ENCODE measurements at regions not wholly inside any gene's neighbourhood (a gene's known extent, or its start where the extent isn't known, plus 50 kb on each side); places are given as distances from the start of the nearest gene placed in this dataset.

GRCh38 chr1:222004784-222005183, 262.9 kb upstream of the DUSP10 start:
- FAIRE-seq (no peak), DNase-seq (ENCODE audit: low read depth in 1 of 2, low spot score in 2 of 2) (no peak)
- no peak overlapping the region for H2BK15ac ChIP-seq (ENCODE audit: low read length)
- H3K4me3 ChIP-seq (ENCODE audit: extremely low read depth in 1 of 4, insufficient read depth in 2 of 4, low read depth in 3 of 4, low read length in 4 of 4) = no peak overlapping the region
- H3K79me2 ChIP-seq (ENCODE audit: control insufficient read depth in 1 of 2, insufficient read depth in 2 of 2, low read length in 2 of 2) = no peaks in the 10 kb centered on the region
- H3K27ac ChIP-seq (ENCODE audit: low read depth, low read length) = no peak overlapping the region
- no peaks in the 10 kb centered on the region for H3K27me3 ChIP-seq (replicated peaks in 1 of 4; ENCODE audit: control insufficient read depth in 3 of 4, extremely low read depth in 1 of 4, insufficient read depth in 3 of 4, low read length in 3 of 4)
- 97% methylated on average over 2 of the region's 2 CpGs; no CpG with 5 or more reads in 1 of the 2 experiments for WGBS, 2 experiments (ENCODE audit: extremely low coverage in 1 of 2, insufficient coverage in 1 of 2, insufficient read length in 1 of 2, insufficient replicate concordance in 2 of 2, low coverage in 1 of 2, low lambda C conversion rate in 2 of 2, missing lambda C conversion rate in 1 of 2)
- H3K79me1 ChIP-seq (ENCODE audit: low read depth, low read length) = no peaks in the 10 kb centered on the region
- no peak overlapping the region for H3K4ac ChIP-seq (replicated peaks; ENCODE audit: insufficient read length, low read depth, low read length)
- H3K14ac ChIP-seq (ENCODE audit: insufficient read length) = no peak overlapping the region
- H2BK5ac ChIP-seq (ENCODE audit: low read depth, low read length) = no peak overlapping the region
- H4K5ac ChIP-seq (ENCODE audit: insufficient read length, low read depth, low read length) = no peak overlapping the region
- no peak overlapping the region for H2BK120ac ChIP-seq (replicated peaks; ENCODE audit: low read depth, low read length)
- H3K56ac ChIP-seq (replicated peaks; ENCODE audit: insufficient read length, low read depth, low read length) = no peak overlapping the region
- CTCF ChIA-PET (ENCODE audit: partially characterized antibody) = no interaction called here
- H2AK5ac ChIP-seq (ENCODE audit: low read depth, low read length) = no peak overlapping the region
- no peak overlapping the region for H4K91ac ChIP-seq (replicated peaks; ENCODE audit: insufficient read length, low read length)
- H4K20me1 ChIP-seq (replicated peaks in 1 of 2; ENCODE audit: control insufficient read depth in 1 of 2, insufficient read depth in 2 of 2, low read length in 2 of 2) = no peaks in the 10 kb centered on the region
- POLR2A ChIA-PET (ENCODE audit: partially characterized antibody) = interaction anchor here (0.6 kb wide), 1 partner anchor 574 kb away, joined by 3 read pairs; no protein-coding TSS in a partner anchor
- no peak overlapping the region for H4K8ac ChIP-seq (ENCODE audit: extremely low read depth, insufficient read depth, low read length)
- no peaks in the 10 kb centered on the region; a peak in 1 of 7 replicates for H3K4me1 ChIP-seq (replicated peaks in 1 of 4; ENCODE audit: control insufficient read depth in 3 of 4, insufficient read depth in 4 of 4, low read length in 3 of 4)
- no peak overlapping the region for H3K18ac ChIP-seq (ENCODE audit: extremely low read depth, low read length)
- H3K9ac ChIP-seq (replicated peaks in 1 of 4; ENCODE audit: extremely low read depth in 1 of 4, low read depth in 3 of 4, low read length in 3 of 4) = no peak overlapping the region
- H3K23ac ChIP-seq (ENCODE audit: insufficient read length) = no peak overlapping the region
- H3K23me2 ChIP-seq (ENCODE audit: low read depth, low read length) = no peaks in the 10 kb centered on the region
- H2BK20ac ChIP-seq (ENCODE audit: low read length) = no peak overlapping the region
- H2BK12ac ChIP-seq (ENCODE audit: low read depth, low read length) = no peak overlapping the region
- H3K4me2 ChIP-seq (ENCODE audit: insufficient read depth in 1 of 2, low read depth in 2 of 2, low read length in 2 of 2) = no peak overlapping the region
- no peak overlapping the region for H2AFZ ChIP-seq (ENCODE audit: low read length)
- no peaks in the 10 kb centered on the region for H3K9me3 ChIP-seq (ENCODE audit: insufficient read depth in 2 of 2, low read depth in 1 of 2, low read length in 1 of 2)
- no peaks in the 10 kb centered on the region for H3K36me3 ChIP-seq (ENCODE audit: control insufficient read depth in 2 of 4, insufficient read depth in 4 of 4, low read length in 3 of 4)
- no peak for TF ChIP-seq RNF2 (IDR thresholded peaks at IDR 0.05; ENCODE audit: borderline replicate concordance, low read depth, low read length, missing control alignments, poor library complexity, severe bottlenecking)
- no peak for TF ChIP-seq SP1 (IDR thresholded peaks at IDR 0.05; ENCODE audit: low read depth, low read length)
- no peak for TF ChIP-seq CBX8 (IDR thresholded peaks at IDR 0.05; ENCODE audit: borderline replicate concordance, low read depth, low read length)
- TF ChIP-seq, protein P1, sequence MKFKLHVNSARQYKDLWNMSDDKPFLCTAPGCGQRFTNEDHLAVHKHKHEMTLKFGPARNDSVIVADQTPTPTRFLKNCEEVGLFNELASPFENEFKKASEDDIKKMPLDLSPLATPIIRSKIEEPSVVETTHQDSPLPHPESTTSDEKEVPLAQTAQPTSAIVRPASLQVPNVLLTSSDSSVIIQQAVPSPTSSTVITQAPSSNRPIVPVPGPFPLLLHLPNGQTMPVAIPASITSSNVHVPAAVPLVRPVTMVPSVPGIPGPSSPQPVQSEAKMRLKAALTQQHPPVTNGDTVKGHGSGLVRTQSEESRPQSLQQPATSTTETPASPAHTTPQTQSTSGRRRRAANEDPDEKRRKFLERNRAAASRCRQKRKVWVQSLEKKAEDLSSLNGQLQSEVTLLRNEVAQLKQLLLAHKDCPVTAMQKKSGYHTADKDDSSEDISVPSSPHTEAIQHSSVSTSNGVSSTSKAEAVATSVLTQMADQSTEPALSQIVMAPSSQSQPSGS (IDR thresholded peaks at IDR 0.05; ENCODE audit: low read length) = no peak
- TF ChIP-seq TAF1 (IDR thresholded peaks at IDR 0.05; ENCODE audit: low read depth, low read length) = no peak
- TF ChIP-seq EZH2 (IDR thresholded peaks at IDR 0.05; ENCODE audit: low read depth, low read length, severe bottlenecking) = no peak
- TF ChIP-seq EP300 (IDR thresholded peaks at IDR 0.05; ENCODE audit: borderline replicate concordance in 1 of 2, low read depth in 2 of 2, low read length in 2 of 2) = no peak
- TF ChIP-seq KDM5A (IDR thresholded peaks at IDR 0.05; ENCODE audit: low read length) = no peak
- no peak for TF ChIP-seq MAX (IDR thresholded peaks at IDR 0.05)
- TF ChIP-seq PHF8 (conservative IDR thresholded peaks at IDR 0.05; ENCODE audit: low read depth, low read length) = no peak
- TF ChIP-seq TEAD4 (IDR thresholded peaks at IDR 0.05; ENCODE audit: low read depth, low read length) = no peak
- TF ChIP-seq CTBP2 (IDR thresholded peaks at IDR 0.05; ENCODE audit: borderline replicate concordance, insufficient read depth, insufficient read length, low read length) = no peak
- TF ChIP-seq POLR2A (IDR thresholded peaks at IDR 0.05; ENCODE audit: control extremely low read depth in 1 of 2, low read depth in 2 of 2, low read length in 2 of 2) = no peak

Measured in H1 (cell line).